Erythroblast (primary cell): ENCODE measurements at regions not wholly inside any gene's neighbourhood (a gene's known extent, or its start where the extent isn't known, plus 50 kb on each side); places are given as distances from the start of the nearest gene placed in this dataset.

Experiments
- GATA1 ChIP-seq: IDR thresholded peaks from 2 replicates; pipeline ENCODE4 v1.6.1; 2011; ENCODE audit warnings: low read depth, mild to moderate bottlenecking, control low read depth, low read length, moderate library complexity
- POLR2A ChIP-seq: IDR thresholded peaks from 2 replicates; pipeline ENCODE4 v1.6.1; 2011; ENCODE audit warnings: mild to moderate bottlenecking, low read length

GRCh38 chr4:13856387-13856786 is 228.9 kb upstream of the BOD1L1 start:
- TF ChIP-seq POLR2A (no peak), GATA1 (no peak)
